Activated naive CD8-positive, alpha-beta T cell treated with anti-CD3 and anti-CD28 coated beads for 36 hours (primary cell): ENCODE measurements at regions not wholly inside any gene's neighbourhood (a gene's known extent, or its start where the extent isn't known, plus 50 kb on each side); places are given as distances from the start of the nearest gene placed in this dataset.

ENCODE experiments used
- DNase-seq: peaks from one replicate; pipeline ENCODE4 v3.0.0; 2021
- H3K27ac Mint-ChIP-seq: one replicate; pipeline ENCODE4 v1.8.0; 2022; ENCODE audit warnings: mild to moderate bottlenecking, moderate library complexity, mixed read lengths
- H3K27me3 Mint-ChIP-seq: one replicate; pipeline ENCODE4 v1.8.0; 2022; ENCODE audit warnings: mild to moderate bottlenecking, mixed read lengths
- H3K36me3 Mint-ChIP-seq: one replicate; pipeline ENCODE4 v1.8.0; 2021; ENCODE audit warnings: mild to moderate bottlenecking, mixed read lengths
- H3K4me1 Mint-ChIP-seq: one replicate; pipeline ENCODE4 v1.8.0; 2021; ENCODE audit warnings: mixed read lengths
- H3K4me3 Mint-ChIP-seq: one replicate; pipeline ENCODE4 v1.8.0; 2022; ENCODE audit warnings: mild to moderate bottlenecking, moderate library complexity, mixed read lengths
- H3K9me3 Mint-ChIP-seq: one replicate; pipeline ENCODE4 v1.8.0; 2022; ENCODE audit warnings: mixed read lengths

DNA sequence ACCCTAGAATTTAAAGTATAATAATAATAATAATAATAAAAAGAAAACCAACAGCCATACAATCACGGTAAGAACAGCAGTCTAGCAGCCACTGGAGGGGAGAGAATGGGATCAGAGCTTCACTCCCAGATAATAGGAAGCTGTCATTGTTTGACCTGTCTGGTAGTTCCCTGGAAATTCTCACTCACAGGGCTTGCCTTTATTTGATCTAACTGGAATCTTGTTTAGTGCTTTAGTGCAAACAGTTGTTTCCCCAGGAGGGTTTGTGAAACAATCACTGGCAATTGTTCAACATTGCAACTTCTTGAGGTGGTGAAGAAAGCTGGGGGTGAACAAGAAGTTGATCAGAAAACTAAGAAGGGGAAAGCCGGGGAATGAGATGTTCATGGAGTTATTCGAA lies 68.7 kb upstream of the PTCSC3 start:
- Mint-ChIP-seq H3K27me3 (peaks cover 23% of the 10 kb centered on the region), H3K9me3 (peaks cover 7% of the 10 kb centered on the region), H3K36me3 (no peaks in the 10 kb centered on the region), H3K4me1 (peaks cover 1% of the 10 kb centered on the region), H3K4me3 (no peak overlapping the region), H3K27ac (no peak overlapping the region)
- no peak for DNase-seq

DNA sequence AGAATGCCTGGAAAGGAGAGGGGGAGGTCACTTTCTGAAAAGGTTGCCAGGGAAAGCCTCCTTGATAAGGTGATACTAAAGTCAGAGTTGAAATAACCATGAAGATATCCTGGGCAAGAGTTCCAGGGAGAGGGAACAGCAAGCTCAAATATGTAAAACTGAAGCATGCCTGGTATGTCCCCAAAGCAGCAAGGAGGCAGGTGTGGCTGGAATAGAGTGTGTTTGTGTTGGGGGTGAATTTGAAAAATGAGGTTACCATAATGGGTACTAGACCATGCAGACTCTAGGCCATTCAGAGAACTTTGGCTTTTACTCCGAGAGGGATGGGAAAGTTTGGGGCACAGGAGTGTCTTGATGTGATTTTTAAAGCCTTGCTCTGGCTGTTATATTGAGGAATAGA lies 66.7 kb upstream of the PTCSC3 start:
- no peak for DNase-seq
- Mint-ChIP-seq H3K4me3 (no peak overlapping the region), H3K4me1 (peaks cover 4% of the 10 kb centered on the region), H3K9me3 (peaks cover 2% of the 10 kb centered on the region), H3K27me3 (peaks cover 33% of the 10 kb centered on the region), H3K27ac (no peak overlapping the region), H3K36me3 (no peaks in the 10 kb centered on the region)

DNA sequence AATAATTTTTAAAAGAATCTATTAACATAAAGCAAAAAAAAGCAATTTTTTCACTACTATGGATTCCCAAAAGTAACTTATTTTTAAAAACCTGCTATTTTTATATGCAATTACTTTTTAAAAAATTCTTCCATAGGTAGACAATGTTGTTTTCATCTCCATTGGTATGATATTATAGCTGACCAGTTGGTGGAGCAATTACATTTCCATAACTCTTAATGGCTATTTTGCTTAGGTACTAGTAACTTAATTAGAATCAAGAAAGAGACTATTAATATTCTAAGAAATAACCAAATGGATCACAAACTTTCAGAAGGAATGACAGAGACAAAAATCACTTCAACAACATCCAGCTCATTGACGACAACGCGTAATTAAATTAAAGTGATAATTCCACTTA lies 64.7 kb upstream of the PTCSC3 start:
- H3K27me3 Mint-ChIP-seq = peaks cover 27% of the 10 kb centered on the region
- no peak overlapping the region for H3K4me3 Mint-ChIP-seq
- no peak for DNase-seq
- no peaks in the 10 kb centered on the region for H3K36me3 Mint-ChIP-seq
- H3K9me3 Mint-ChIP-seq = no peaks in the 10 kb centered on the region
- H3K4me1 Mint-ChIP-seq = peaks cover 2% of the 10 kb centered on the region
- no peak overlapping the region for H3K27ac Mint-ChIP-seq

DNA sequence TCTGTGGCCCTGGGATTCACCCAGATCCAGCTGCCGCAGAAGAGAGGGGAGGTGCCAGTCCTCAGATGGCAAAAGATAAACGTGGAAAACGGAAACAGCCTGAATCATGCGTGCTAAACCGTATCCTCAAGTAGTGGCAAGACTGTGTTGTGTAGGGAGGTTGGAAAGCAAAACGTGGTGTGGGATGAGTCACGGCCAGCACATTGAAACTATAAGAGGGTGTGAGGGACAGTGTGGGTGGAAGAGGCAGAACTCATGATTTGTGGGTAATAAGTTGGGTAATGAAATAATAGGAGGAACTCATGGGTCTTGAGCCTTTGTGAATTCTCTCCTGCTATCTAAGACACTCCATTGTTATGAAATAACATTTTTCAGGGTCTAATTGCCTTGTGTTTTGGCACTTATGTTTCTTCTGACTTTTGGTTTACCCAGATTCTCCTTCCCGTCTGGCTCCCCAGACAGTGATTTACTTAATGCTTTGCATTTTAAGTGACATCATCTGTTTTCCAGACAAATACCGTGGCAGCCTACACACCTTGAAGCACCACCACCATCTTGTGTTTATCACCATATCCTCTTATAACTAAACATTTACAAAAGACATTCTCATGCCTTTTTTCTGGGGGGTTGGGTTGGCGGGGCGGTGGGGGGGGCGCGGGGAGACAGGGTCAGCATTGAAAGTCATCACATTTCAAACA lies 62.3 kb upstream of the PTCSC3 start:
- Mint-ChIP-seq H3K4me1 (peaks cover 2% of the 10 kb centered on the region), H3K36me3 (no peaks in the 10 kb centered on the region), H3K9me3 (no peaks in the 10 kb centered on the region), H3K27me3 (peaks cover 33% of the 10 kb centered on the region), H3K4me3 (no peak overlapping the region), H3K27ac (no peak overlapping the region)
- DNase-seq = peak; percentile 0

DNA sequence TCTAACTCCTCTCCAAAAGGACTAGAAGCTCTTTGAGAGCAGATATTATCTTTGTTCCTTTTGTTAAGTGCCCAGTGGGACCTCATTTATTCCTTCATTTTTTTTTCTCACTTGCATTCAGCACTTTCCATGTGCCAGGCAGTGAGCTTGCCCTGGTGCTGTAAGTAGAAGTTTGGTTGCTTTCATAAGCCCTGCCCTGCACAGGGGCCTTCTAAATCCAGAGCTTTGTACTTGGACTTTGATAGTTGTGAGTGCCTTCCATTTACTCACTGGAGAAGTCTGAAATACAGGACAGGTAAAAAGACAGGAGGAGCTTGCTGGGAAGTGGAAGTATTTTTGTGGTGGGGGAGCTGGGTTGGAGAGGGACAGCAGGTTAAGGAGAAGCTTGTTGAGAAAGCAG lies 56.7 kb upstream of the PTCSC3 start:
- no peak overlapping the region for H3K27ac Mint-ChIP-seq
- peaks cover 37% of the 10 kb centered on the region for H3K27me3 Mint-ChIP-seq
- no peak overlapping the region for H3K4me3 Mint-ChIP-seq
- no peaks in the 10 kb centered on the region for H3K4me1 Mint-ChIP-seq
- no peak for DNase-seq
- H3K36me3 Mint-ChIP-seq = no peaks in the 10 kb centered on the region
- no peaks in the 10 kb centered on the region for H3K9me3 Mint-ChIP-seq

DNA sequence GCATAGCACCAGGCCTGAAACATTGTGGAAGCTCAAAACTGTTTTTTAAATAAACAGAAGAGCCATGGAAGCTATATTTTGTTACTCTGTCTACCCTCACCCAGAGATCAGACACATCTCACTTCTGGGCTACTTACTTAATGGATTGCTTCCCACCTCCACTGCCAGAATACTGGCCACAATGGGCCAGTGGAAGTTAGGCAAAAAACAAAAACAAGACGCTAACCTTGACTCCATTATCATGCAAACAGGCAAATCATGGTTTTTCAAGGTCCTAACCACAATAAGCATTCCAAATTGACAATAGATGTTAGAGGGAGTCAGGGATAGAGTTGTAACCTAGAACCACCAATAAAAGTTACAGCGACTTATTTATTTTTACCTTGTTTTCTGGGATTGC lies 52.7 kb upstream of the PTCSC3 start:
- no peak for DNase-seq
- H3K4me1 Mint-ChIP-seq = no peaks in the 10 kb centered on the region
- H3K4me3 Mint-ChIP-seq = no peak overlapping the region
- no peaks in the 10 kb centered on the region for H3K9me3 Mint-ChIP-seq
- H3K36me3 Mint-ChIP-seq = no peaks in the 10 kb centered on the region
- H3K27ac Mint-ChIP-seq = no peak overlapping the region
- peaks cover 37% of the 10 kb centered on the region for H3K27me3 Mint-ChIP-seq

DNA sequence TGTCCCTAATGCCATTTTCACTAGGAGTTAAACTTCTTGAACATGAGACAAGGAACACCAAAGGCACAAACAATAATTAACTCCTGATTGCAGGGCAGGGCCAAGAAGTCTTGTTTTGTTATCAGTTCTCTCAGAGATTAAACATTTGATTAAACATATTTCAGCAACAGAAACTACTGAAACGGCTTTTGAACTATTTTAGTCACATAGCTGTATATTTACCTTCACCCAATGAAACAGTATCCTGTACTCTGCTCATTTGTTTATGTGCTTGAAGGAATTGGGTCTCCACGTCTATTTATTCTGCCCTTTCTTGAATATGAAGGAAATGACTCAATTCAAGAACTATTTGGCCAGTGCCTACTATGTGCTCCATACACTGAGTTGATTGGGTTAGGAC lies 51.3 kb upstream of the PTCSC3 start:
- no peak overlapping the region for H3K27ac Mint-ChIP-seq
- peaks cover 33% of the 10 kb centered on the region for H3K27me3 Mint-ChIP-seq
- no peak for DNase-seq
- H3K4me1 Mint-ChIP-seq = no peaks in the 10 kb centered on the region
- H3K36me3 Mint-ChIP-seq = no peaks in the 10 kb centered on the region
- no peak overlapping the region for H3K4me3 Mint-ChIP-seq
- H3K9me3 Mint-ChIP-seq = no peaks in the 10 kb centered on the region

DNA sequence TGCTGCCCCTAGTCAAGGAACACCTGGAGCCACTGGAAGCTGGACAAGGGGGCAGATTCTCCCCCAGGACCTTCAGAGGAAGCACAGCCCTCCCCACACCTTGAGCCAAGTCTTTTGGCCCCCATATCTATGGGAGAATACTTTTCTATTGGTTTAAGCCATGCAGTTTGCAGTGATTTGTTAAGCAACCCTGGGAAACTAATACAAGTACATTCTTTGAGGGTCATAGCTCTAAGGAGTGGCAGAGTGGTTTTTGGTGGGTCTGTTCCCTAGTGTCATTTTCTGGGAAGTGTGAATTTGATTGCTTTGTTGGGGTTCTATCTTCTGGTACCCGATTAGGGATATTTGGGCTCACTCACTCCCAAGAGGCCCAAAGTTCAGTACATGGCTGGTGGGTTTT lies 50.8 kb upstream of the PTCSC3 start:
- no peaks in the 10 kb centered on the region for H3K4me1 Mint-ChIP-seq
- DNase-seq = no peak
- H3K9me3 Mint-ChIP-seq = no peaks in the 10 kb centered on the region
- no peaks in the 10 kb centered on the region for H3K36me3 Mint-ChIP-seq
- H3K4me3 Mint-ChIP-seq = no peak overlapping the region
- peaks cover 36% of the 10 kb centered on the region for H3K27me3 Mint-ChIP-seq
- H3K27ac Mint-ChIP-seq = no peak overlapping the region
